Fibroblast of the aortic adventitia (primary cell): ENCODE measurements at regions not wholly inside any gene's neighbourhood (a gene's known extent, or its start where the extent isn't known, plus 50 kb on each side); places are given as distances from the start of the nearest gene placed in this dataset.

ENCODE experiments used
- DNase-seq: peaks from one replicate; pipeline ENCODE4 v3.0.0-alpha.2; 2010; ENCODE audit warnings: low read depth
- H3K4me3 ChIP-seq: 2 replicates; pipeline ENCODE4 v1.5.1; 2011; ENCODE audit warnings: low read depth, mild to moderate bottlenecking, control low read depth, low read length, moderate library complexity
- CTCF ChIP-seq: IDR thresholded peaks from 2 replicates; pipeline ENCODE4 v1.5.1; 2011; ENCODE audit warnings: mild to moderate bottlenecking, low read length, control low read depth, inconsistent platforms; ENCODE audit not compliant: insufficient read depth

DNA sequence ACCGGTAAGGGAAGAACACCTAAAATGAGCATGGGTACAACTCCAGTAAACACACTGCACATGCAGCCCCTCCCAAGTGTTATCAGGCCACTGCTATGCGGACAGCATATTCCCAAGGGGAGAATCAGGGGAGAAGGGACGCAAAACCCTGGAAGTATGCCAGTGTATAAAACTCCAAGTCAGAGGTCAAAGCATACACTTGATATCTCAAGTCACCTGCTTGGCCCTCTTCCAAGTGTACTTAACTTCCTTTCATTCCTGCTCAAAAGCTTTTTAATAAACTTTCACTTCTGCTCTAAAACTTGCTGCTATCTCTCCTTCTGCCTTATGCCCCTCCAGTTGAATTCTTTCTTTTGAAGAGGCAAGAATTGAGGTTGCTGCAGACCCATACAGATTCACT is 408.1 kb downstream of the HTR1A start:
- no peak for DNase-seq
- no peak for TF ChIP-seq CTCF
- H3K4me3 ChIP-seq, result no peak overlapping the region

- TF ChIP-seq CTCF, result no peak
- no peak overlapping the region for H3K4me3 ChIP-seq
- DNase-seq, result no peak
These were observed 409.2 kb downstream of the HTR1A start for GRCh38 chr5:63553073-63553472.

- TF ChIP-seq CTCF, result no peak
- DNase-seq, result no peak
- H3K4me3 ChIP-seq, result no peak overlapping the region
These were observed 426.2 kb downstream of the HTR1A start for GRCh38 chr5:63535840-63536602.

- no peak for DNase-seq
- TF ChIP-seq CTCF, result no peak
- H3K4me3 ChIP-seq, result no peak overlapping the region
These were observed 438.0 kb downstream of the HTR1A start for GRCh38 chr5:63524281-63524680.

DNA sequence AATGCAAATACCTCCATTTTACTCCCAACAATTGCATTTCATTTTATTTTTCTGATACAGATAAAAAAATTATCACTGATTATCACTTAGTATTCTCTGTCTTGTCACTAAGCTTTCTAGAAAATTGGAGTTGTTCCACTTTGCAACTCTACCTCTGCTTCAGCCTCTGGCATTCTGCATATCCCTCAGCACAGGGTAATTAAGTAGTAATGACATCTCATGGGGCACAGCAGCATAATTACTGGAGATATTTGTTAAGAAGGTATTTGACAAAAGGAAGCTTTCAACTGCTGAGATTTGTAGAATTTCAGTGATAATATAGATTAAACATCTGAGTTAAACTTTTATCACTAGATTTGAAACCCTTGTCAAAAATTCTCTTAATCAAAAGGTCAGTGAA is 446.2 kb downstream of the HTR1A start:
- DNase-seq, result no peak
- H3K4me3 ChIP-seq, result no peak overlapping the region
- TF ChIP-seq CTCF, result no peak

GRCh38 chr5:63500242-63500641 is 462.0 kb downstream of the HTR1A start:
- TF ChIP-seq CTCF, result no peak
- no peak overlapping the region for H3K4me3 ChIP-seq
- DNase-seq, result no peak

- TF ChIP-seq CTCF, result no peak
- H3K4me3 ChIP-seq, result no peak overlapping the region
- no peak for DNase-seq
These were observed 467.0 kb downstream of the HTR1A start for GRCh38 chr5:63495225-63495624.
